Left kidney (tissue), 1 donor: ENCODE measurements at regions not wholly inside any gene's neighbourhood (a gene's known extent, or its start where the extent isn't known, plus 50 kb on each side); places are given as distances from the start of the nearest gene placed in this dataset.

ENCODE experiments used
- DNase-seq: peaks from one replicate; pipeline ENCODE4 v3.0.0-alpha.2; 2013

DNA sequence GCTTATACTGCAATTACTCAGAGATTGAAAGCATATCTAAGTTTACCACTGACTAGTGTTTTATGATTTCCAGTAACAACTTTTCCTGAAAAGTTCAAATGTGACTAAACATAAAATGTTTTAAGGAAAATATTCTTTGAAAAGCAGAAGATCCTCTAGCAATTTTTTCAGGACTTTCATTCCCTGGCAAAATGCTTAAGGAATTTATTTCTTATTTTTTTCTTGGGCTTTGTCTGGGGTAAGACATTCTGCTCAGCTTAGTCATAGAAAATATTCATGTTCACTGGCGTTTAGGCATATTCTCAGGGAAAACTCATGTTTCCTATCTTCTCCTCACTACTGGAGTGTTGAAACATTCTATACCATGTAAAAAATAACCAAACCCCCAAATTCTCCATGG, 235.3 kb upstream of the CEP162 start:
- DNase-seq: no peak

DNA sequence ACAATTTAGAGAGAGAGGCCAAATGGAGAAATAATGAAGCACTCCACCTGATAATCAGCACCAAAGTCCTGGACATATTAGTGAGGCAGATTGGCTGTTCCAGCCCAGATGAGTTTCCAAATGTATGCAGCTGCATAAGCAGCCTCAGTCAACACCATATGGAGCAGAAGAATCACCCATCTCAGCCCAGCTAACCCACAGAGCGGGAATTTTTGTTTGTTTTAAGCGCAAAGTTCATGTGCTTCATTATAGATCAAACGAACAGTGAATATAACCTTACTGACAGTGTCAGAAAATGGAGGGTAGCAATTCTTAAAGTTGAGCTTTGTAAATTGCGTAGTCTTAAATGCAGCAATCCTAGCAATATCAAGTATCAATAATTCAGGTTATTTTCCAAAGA, 234.0 kb upstream of the CEP162 start:
- DNase-seq: no peak

DNA sequence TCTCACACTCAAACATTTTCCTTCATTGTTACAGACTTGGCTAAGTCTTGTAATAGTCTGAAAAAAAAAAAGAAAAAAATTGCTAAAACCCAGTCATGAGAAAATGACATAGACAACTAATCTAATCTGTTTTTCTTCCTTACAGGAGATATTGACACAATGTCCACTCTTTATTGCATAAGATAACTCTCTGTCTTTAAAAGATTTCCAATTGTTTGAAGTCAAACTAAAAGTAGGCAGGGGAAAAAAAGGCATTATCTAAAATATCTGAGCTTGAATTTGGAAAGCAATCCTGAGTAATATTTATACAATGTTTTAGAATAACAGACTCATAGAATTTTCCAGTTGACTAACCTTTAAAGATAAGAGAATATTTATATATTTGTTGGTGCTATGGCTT, 233.0 kb upstream of the CEP162 start:
- no peak for DNase-seq

DNA sequence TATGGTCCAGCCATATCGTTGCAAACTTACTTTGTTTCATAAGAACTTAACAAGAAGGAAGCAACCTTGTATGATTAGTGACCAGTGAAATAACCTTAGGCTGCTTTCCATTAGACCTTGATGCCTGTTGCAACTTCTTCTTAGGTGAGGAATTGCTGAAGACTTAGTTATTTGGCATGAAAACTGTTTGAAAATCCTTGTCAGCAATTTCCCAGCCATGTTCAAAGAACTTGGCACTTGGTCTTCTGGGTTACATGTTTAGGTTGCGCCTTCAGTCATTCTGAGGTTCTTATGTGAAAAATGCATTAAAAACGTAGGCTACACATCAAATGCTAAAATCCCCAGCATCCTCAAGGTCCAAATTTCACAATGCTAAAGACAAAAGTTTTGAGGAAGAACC, 232.0 kb upstream of the CEP162 start:
- no peak for DNase-seq

DNA sequence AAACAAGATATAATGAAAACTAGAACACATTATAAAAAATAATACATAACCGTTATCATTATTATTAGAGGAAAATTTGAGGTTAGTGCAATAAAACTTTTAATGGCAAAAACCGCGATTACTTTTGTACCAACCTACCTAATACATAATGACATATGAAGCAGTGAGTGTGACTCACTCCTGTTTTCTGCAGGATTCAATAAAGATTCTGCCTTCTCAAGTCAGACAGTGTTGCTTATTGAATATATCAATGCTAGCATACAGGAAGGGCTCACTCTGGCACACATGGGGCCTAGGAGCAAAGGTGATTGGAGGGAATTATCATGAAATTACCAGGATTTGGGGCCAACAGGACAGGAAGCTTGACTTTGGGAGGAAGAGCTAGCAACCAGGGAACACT, 230.8 kb upstream of the CEP162 start:
- no peak for DNase-seq

DNA sequence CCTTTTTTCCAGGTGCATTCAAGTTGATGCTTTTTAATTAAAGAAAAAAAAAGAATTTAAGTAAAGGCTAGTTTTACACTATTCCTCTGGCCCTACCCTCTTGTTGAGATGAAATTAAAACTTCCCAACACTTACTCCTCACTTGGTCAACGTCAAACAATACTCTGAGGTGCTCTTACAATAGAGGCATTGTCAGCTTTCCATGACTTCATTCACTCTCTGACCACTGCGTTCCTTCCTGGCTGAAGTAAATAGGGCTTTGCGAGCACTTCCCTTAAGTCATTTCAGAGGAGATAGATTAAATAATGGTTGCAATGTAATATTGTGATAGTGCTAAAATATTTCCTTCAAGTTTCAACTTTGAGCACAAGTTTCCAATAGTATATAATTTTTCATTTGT, 229.8 kb upstream of the CEP162 start:
- DNase-seq: no peak

DNA sequence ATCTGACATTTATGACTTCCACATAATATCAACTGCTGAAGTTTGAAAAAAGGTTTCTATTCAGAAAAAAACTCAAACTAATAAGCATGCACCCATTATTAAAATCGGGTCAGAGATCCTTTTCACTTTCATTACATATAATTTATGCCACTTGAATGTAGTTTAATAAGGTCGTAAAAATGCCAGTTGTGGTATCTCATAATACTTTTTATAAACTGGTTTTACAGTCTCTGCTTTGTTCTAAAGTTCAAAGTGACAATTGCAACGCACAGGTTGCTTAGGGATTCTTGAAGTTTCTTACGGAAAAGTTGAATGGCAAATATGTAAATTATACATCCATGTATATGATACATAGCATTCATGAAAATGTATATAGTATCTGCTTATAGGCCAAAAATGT, 229.4 kb upstream of the CEP162 start:
- no peak for DNase-seq

DNA sequence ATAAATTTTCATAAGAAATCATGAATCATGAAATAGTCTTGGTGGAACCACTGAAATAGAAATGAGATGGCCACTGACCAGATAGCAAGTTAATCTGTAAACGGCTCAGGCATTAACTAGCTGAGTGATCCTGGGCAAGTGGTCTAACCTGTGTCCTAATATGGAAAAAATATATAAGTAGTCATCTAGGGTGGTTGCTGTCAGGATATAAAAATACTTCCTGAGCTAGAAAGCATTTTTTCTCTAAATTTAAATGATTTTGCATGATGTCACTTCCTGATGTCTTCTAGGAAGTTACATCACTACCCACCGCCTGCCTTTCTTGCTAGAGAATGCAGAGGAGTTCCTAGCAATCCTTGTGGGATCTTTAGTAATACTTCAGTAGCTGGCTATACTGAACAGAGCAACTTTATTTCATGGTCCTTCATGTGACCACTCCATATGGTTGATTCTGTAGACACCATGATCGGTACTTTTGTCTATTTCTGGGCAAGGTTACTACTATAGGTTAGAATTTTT, 228.1 kb upstream of the CEP162 start:
- DNase-seq: no peak

DNA sequence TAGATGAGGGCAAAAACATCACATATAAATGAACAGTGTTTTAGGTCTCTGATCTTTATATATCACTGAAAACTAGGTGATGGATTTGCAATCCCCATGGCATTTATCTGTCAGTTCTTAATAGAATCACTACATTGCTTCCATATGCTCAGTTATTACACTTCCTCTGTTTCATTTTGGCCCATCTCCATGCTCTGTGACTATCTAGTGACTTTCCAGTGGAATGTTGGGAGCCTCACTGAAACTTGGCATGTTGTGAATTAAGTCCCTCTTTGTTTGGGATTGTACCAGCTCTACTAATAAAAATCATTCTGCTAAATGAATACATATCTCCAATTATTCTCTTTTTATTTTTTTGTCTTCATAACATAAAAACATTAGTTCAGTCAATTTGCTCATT, 226.1 kb upstream of the CEP162 start:
- DNase-seq: no peak

DNA sequence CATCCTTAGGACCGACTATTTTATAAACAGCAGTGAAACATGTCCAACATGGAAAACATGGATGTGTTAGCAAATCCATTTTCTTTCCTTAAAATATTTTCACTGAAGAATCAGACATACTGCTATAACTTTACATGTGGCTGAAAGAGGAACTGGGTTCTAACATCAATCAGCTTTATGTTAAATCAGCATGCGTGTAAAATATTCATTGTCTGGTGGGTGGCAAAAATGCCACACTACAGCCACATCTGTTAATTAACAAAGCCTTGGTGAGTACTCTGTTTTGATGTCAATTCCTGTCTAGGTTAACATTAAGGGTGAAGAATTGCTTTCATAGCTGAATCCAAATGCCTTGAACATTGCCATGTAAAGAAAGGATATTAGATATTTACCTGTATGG, 222.6 kb upstream of the CEP162 start:
- no peak for DNase-seq

DNA sequence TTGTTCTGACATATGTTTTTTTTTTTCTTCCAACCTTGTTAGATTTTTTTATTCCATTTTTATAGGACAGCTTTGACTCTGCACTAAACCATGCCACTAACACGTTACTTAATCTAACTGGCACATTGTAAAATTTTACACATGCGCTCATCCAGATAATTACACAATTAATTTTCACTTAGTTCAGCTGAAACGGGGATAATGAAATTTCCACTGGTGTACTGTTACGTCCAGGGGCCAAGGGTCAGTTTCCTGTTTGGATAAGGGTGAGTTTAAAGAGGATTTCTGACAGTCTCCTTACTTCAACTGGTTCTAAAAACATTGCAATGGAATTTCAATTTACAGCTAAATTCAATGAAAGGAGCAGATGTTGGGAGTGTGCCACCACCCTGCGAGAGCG, 221.8 kb upstream of the CEP162 start:
- DNase-seq: peak; percentile 33

DNA sequence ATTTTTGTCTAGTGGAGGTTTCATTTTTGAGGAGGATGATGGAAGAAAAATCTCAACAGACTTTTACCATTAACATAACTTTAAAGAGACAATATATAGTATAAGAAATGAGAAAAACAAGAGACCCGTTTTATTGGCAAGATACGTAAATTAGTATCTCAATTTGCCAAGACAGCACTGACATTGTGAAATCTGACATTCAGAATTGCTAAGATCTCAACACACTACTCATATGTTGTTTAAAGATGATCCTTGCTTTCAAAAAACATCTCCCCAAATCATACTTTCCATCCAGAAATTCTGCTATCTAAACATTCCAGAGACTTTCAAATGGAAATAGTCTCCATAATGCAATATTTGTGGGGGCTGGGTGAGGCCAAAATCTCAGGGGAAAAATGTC, 220.9 kb upstream of the CEP162 start:
- DNase-seq: no peak

DNA sequence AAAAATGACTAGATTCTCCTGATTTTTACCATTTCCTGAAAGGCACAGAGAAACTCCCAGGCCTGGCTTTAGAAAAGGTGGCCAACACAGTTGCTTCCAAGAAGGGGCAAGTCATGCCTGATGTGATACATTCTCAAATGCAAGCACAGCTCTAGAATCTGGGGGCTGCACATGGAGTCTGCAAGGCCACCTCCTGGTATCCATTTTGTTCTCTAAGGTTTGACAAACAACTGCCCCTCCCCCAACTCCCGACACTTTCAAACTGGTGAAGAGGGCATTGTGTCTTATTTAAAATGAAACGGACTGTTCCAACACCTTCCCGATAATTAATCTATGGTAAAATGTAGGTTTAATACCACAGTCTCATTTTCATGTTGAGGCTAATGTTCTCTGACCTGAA, 220.2 kb upstream of the CEP162 start:
- DNase-seq: no peak

DNA sequence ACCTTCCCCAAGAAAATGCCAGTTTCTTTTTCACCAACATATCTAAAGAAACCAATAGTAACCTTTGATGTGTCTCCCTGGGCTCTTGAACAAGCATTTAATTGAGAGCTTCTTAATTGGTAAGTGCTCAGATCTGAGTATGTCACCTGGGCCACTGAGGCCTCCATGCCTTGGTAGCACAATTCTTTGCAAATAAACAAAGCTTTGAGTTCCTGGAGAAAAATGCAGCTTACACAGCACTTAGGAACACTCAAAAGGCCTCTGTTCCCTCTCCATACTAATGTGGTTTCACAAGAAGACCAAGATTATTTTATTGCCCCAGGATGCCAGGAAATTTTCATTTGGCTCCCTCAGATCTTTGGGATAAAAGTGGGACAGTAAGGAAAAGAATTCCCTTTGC, 217.6 kb upstream of the CEP162 start:
- no peak for DNase-seq

DNA sequence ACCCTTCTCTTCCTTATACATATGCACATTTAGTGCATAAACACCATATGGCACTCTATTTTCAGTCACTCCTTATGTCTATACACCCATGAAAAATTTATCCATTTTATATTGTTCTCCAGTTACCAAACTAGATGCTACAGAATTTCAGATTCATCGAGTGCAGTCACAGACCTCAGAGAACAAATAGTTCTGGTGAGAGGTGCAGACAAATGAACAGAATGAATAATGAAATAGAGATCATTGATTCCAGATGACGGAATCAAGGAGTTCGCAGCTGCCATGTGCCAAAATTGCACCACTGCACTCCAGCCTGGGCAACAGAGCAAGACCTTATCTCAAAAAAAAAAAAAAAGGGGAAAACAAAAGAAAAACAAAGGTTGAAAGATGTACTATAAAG, 214.8 kb upstream of the CEP162 start:
- no peak for DNase-seq

DNA sequence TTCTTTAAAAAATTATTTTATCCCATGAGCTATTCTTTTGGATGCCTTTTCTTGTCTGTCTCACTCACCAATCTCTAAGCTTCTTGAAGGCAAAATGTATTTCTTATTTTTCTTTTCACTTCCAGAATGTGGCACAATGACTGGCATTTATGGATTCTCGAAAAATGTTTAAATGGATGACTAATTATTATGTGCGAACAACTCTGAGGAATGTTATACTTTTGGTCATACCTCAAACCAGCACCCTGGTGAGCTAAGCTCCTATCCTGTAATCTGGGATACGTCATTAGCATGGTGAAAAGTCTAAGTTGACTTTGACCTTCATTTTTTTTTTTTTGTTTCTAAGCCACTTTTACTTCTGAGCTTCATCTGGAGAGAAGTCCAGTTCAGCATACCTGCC, 214.0 kb upstream of the CEP162 start:
- DNase-seq: no peak

DNA sequence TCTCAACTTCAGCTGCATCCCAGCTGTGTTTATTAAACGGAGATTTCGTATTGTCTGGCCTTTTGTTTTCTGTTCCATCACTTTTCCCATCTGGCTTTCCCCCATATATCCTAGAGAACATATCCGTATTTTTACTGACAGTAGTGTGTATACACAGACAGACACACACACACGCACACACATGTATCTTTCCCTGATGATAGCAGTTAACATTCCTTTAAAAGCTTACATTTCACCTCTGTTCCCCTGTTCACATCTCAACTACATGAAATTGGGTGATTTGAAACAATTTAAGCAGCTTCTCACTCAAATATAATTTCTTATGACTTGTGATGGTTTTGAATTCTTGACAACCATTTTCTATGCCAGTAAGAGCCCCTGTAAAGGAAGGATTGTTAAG, 207.1 kb upstream of the CEP162 start:
- DNase-seq: no peak

DNA sequence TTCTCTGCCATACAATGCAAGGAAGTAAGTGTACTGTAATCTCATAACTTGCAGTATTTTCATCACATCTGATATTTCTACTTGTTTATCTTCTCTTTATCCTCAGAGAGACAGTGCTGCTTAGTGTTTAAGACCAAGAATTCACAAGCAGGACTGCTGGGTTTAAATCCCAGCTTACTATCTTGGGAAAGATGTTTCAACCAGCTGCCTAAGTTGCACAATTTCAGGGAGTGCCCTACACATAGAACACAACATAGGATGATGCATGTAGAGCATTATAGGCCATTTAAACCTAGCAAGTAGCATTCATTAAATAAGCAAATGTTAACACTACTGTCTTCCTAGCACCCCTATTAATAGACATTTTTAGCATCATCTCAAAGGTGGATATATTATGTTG, 205.2 kb upstream of the CEP162 start:
- no peak for DNase-seq

DNA sequence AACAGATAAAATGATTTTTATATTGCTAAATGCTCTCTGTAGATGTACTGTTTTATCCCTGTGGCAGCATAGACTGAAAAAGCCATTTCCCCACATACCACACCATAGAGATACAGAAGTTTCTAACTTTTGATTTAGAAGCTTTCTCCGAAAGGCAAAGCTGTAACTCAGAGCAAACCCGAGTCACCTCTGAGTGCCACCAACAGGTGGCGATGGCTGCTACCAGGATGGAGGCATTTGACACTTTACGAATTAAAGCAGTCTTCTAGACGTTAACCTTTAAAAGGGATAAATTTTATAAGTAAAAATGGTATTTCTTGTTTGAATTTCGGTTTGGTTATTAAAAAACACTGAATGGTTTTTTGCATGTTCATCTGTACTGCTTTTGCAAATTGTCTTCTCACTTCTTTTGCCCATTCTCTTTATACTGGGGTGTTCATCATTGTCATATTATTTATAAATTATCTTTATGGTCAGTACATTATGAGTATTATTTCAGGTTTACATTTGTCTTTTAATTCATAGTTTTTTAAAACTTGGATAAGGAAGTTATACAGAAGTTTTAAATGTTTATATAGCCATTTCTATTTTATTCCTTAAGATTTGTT, 201.0 kb upstream of the CEP162 start:
- peak; percentile 61 for DNase-seq

DNA sequence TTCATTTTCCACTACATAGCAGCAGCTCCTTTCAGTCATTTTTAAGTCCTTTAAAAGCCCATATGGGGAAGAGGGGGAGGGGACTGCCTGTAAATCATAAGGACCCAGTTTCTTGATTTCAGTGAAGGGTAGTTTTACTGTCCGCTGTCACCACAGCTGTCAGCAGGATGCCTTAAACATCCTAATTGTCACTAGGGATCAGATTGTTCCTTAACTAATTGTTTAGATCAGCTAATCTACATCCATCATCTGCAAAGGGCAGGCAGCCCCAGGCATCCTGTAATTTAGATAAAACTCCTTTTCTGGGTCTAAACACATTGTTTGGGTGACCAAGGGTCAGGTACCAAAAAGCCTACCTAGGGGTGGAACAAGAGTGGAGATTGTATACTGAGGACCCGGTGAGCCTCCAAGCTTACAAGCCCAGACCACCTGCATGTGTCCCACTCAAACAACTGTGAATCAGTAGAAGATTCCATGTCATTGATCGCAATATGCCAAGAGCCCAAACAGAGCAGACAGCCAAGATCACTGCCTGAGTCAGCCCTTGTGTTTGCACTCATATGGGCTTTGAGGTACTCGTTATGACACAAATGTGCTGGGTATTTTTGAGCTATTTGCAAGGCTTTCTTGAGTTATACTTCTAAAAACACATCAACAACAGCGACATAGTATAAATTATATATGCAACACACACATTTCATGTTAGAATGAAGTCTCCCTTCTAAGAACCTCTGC, 198.7 kb upstream of the CEP162 start:
- no peak for DNase-seq

DNA sequence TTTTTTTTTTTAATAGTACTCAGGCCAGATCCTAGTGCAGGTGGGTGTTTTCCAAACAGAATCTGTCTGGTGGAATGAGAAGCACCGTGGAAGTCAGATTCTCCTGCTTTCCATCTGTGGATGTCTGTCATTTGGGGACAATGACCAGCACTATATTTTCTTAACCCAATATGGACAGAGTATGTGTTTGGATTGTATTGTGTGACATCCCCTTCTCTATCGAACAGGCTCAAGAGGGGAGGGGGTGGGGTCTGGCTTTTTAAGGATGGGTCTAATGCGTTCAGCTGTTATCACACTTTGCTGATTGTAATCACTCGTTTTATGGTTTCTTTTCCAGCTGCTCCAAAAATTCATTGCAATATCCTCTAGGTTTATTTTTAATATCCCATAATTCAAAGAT, 197.5 kb upstream of the CEP162 start:
- DNase-seq: no peak

DNA sequence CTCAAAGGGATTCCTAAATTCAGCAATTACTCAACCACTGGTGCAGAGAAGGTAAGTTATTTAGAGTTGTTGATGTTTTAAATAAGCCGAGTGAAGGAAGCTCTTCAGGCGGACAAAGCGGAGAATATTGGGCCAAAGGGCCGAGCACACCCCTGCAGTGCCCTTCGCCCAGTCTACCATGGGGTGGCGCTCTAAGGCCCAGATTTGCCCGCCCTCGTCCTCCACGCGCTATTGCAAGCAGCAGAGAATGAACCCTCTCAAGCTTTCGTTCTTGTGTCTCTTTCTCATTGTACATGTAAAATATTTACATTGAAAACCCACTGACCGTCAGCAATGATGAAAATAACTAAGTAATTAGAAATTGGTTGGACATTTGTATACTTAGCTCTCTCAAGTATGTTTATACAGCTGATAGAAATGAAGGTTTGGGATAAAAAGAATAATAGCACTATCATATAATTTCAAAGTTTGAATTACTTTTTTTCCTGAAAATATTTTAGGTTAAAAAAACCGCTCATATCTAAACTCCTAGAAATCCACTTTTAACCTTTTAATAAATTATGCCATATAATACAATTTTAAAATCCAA, 195.0 kb upstream of the CEP162 start:
- peak; percentile 58 for DNase-seq

DNA sequence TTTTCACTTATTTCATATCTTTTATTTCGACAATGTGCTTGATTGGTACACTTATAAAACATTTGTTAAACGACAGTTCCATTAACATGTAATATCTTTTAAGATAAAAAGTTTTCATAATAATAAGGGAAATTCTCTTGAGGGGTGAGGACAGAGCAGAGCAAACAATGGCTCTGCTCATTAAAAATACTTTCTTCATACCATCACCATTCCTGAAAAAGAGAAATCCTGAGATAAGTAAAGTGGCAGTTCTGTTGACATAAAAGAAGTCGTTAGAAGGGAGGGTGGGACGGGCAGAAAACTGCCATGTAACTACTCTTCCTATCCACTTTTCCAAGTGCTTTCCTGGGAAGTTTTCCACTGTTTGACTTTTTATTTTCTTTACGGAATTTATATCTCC, 193.6 kb upstream of the CEP162 start:
- no peak for DNase-seq

DNA sequence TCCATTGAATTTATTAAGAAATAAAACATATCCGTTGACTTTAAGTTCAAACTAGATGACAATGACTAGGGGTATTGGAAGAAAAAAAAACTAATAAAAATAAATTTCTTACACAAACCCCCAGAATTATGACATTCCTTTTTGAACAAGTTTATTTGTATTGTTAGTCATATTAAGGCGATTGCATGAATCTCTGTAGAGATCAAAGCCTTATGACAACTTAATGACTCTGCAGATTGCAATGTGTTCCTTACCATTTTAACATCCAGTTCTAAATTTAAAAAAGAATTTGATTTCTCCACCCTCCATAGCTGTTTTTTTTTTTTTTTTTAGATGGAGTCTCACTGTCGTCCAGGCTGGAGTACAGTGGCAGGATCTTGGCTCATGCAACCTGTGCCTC, 189.8 kb upstream of the CEP162 start:
- DNase-seq: no peak
